HL-60 (cell line): ENCODE measurements at regions not wholly inside any gene's neighbourhood (a gene's known extent, or its start where the extent isn't known, plus 50 kb on each side); places are given as distances from the start of the nearest gene placed in this dataset.

Experiments
- POLR2AphosphoS5 ChIP-seq: IDR thresholded peaks from 2 replicates; pipeline ENCODE4 v1.6.1; 2012; ENCODE audit warnings: low read depth
- SPI1 ChIP-seq: IDR thresholded peaks from 2 replicates; pipeline ENCODE4 v1.6.1; 2012; ENCODE audit warnings: low read depth, mild to moderate bottlenecking, borderline replicate concordance
- TF ChIP-seq, protein P1 (sequence below): IDR thresholded peaks from one replicate; pipeline ENCODE4 v1.5.1; 2011; ENCODE audit warnings: low read length, control low read depth, inconsistent platforms; ENCODE audit not compliant: insufficient read depth

DNA sequence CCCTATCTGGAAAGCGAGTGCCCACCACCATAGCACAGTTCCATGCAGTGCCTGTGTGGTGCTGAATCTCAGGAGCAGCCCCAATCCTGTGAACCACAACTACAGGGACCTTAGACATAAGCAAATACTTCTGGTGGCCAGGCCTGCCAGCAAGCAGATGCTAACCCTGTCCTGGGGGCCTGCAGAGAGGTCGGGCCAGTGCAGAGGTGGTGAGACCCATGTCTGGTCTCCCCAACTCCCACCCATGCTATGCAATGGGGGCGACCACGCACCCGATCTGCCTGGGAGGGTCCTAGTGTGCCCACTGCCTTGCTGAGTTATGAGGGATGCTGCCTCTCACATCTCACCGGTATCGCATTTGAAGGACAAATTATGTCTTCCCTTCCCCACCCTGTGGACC lies 151.6 kb upstream of the ZNF337 start:
- TF ChIP-seq, protein P1, sequence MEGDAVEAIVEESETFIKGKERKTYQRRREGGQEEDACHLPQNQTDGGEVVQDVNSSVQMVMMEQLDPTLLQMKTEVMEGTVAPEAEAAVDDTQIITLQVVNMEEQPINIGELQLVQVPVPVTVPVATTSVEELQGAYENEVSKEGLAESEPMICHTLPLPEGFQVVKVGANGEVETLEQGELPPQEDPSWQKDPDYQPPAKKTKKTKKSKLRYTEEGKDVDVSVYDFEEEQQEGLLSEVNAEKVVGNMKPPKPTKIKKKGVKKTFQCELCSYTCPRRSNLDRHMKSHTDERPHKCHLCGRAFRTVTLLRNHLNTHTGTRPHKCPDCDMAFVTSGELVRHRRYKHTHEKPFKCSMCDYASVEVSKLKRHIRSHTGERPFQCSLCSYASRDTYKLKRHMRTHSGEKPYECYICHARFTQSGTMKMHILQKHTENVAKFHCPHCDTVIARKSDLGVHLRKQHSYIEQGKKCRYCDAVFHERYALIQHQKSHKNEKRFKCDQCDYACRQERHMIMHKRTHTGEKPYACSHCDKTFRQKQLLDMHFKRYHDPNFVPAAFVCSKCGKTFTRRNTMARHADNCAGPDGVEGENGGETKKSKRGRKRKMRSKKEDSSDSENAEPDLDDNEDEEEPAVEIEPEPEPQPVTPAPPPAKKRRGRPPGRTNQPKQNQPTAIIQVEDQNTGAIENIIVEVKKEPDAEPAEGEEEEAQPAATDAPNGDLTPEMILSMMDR, result no peak
- no peak for TF ChIP-seq POLR2AphosphoS5
- no peak for TF ChIP-seq SPI1
